ENCODE measurements at regions not wholly inside any gene's neighbourhood (a gene's known extent, or its start where the extent isn't known, plus 50 kb on each side); places are given as distances from the start of the nearest gene placed in this dataset.

- Histone ChIP-seq H3K4me3 (replicated peaks in 1 of 3; ENCODE audit: insufficient read depth in 1 of 3, low read depth in 2 of 3, low read length in 3 of 3) (no peak overlapping the region), H3K36me3 (replicated peaks in 1 of 2; ENCODE audit: control insufficient read depth in 1 of 2, insufficient read depth in 2 of 2, low read length in 2 of 2) (no peaks in the 10 kb centered on the region), H3K4me2 (ENCODE audit: low read depth, low read length) (no peak overlapping the region), H2AFZ (ENCODE audit: low read length) (no peak overlapping the region), H4K20me1 (ENCODE audit: insufficient read depth, low read length) (no peaks in the 10 kb centered on the region), H3K4me1 (ENCODE audit: insufficient read depth, low read length) (peaks cover under 1% of the 10 kb centered on the region; the same call in 1 of the 2 replicates), H3K27ac (ENCODE audit: extremely low read length, insufficient read depth, low read length) (no peak overlapping the region), H3K9ac (ENCODE audit: insufficient read depth, low read depth, low read length) (no peak overlapping the region), H3K9me3 (ENCODE audit: low read length) (no peaks in the 10 kb centered on the region), H3K79me2 (ENCODE audit: insufficient read depth, low read length) (no peaks in the 10 kb centered on the region), H3K27me3 (ENCODE audit: control insufficient read depth in 1 of 2, insufficient read depth in 2 of 2, low read length in 2 of 2) (peaks cover 3 to 40% of the 10 kb centered on the region in 2 experiments; a peak in 4 of 5 replicates)
- ChIA-PET CTCF (ENCODE audit: low intra/inter-chr PET ratio, low total read pairs) (interaction anchor here (1.0 to 1.7 kb wide), 3 partner anchors 684 to 729 kb away, joined by 3 to 19 read pairs (median 13); no protein-coding TSS in a partner anchor), POLR2A (no interaction called here)
- DNase-seq (ENCODE audit: low spot score) = no peak
- ATAC-seq = no peak
- intact Hi-C loops (cut with micrococcal nuclease; ENCODE audit: unreplicated experiment) = loop anchor here (1.0 to 2.0 kb wide), 2 partner anchors 718 to 729 kb away; no protein-coding TSS in a partner anchor
- no peak for FAIRE-seq
- no peak for TF ChIP-seq RBAK (CRISPR knock-in tag; IDR thresholded peaks at IDR 0.05)
- no peak for TF ChIP-seq ZBTB7B (CRISPR knock-in tag; IDR thresholded peaks at IDR 0.05)
- TF ChIP-seq NONO (IDR thresholded peaks at IDR 0.05) = no peak
- TF ChIP-seq NONO (CRISPR knock-in tag; conservative IDR thresholded peaks at IDR 0.05) = no peak
- TF ChIP-seq ZNF343 (CRISPR knock-in tag; IDR thresholded peaks at IDR 0.05) = no peak
- no peak for TF ChIP-seq ZNF652 (CRISPR knock-in tag; IDR thresholded peaks at IDR 0.05; ENCODE audit: borderline replicate concordance, low read depth)
- TF ChIP-seq ZNF263 (CRISPR knock-in tag; IDR thresholded peaks at IDR 0.05) = no peak
- TF ChIP-seq NR2F6 (IDR thresholded peaks at IDR 0.05) = no peak
- TF ChIP-seq NR2F6 (CRISPR knock-in tag; IDR thresholded peaks at IDR 0.05) = no peak
- no peak for TF ChIP-seq ATF6 (CRISPR knock-in tag; conservative IDR thresholded peaks at IDR 0.05)
- no peak for TF ChIP-seq ZNF224 (CRISPR knock-in tag; IDR thresholded peaks at IDR 0.05)
- no peak for TF ChIP-seq RBFOX2 (IDR thresholded peaks at IDR 0.05; ENCODE audit: low read depth, low read length)
- no peak for TF ChIP-seq TRAFD1 (CRISPR knock-in tag; IDR thresholded peaks at IDR 0.05; ENCODE audit: borderline replicate concordance)
- no peak for TF ChIP-seq ZNF597 (CRISPR knock-in tag; IDR thresholded peaks at IDR 0.05)
- TF ChIP-seq ZNF446 (CRISPR knock-in tag; IDR thresholded peaks at IDR 0.05) = no peak
- no peak for TF ChIP-seq NCOA1 (CRISPR knock-in tag; IDR thresholded peaks at IDR 0.05)
- TF ChIP-seq ZNF264 (CRISPR knock-in tag; IDR thresholded peaks at IDR 0.05) = no peak
- no peak for TF ChIP-seq BCL6 (CRISPR knock-in tag; IDR thresholded peaks at IDR 0.05)
- no peak; the same call in 1 of the 2 replicates for TF ChIP-seq GABPA (IDR thresholded peaks at IDR 0.05; ENCODE audit: low read depth, low read length)
- TF ChIP-seq GABPA (CRISPR knock-in tag; IDR thresholded peaks at IDR 0.05; ENCODE audit: low read depth) = no peak
- BruUV-seq (replicated peaks) = no TSS peak
- in situ Hi-C loops (cut with HindIII; ENCODE audit: extremely low pct_ligation_motif_present, low pct_unique_long_range_greater_than_20kb) = no loop called here
- WGBS (ENCODE audit: low lambda C conversion rate) = 51% methylated on average over 12 of the region's 12 CpGs
Observed at GRCh38 chr2:236342951-236343350, 78.7 kb upstream of the ASB18 start.
